ENCODE measurements at regions not wholly inside any gene's neighbourhood (a gene's known extent, or its start where the extent isn't known, plus 50 kb on each side); places are given as distances from the start of the nearest gene placed in this dataset.

GRCh38 chr2:83744855-83745254 lies 714.2 kb downstream of the SUCLG1 start:
- TF ChIP-seq CTCF (IDR thresholded peaks at IDR 0.05; ENCODE audit: low read depth, low read length, missing control alignments): no peak
- no peak overlapping the region for H3K4me3 ChIP-seq (ENCODE audit: low read depth, low read length)
- DNase-seq (ENCODE audit: low read depth): no peak

DNA sequence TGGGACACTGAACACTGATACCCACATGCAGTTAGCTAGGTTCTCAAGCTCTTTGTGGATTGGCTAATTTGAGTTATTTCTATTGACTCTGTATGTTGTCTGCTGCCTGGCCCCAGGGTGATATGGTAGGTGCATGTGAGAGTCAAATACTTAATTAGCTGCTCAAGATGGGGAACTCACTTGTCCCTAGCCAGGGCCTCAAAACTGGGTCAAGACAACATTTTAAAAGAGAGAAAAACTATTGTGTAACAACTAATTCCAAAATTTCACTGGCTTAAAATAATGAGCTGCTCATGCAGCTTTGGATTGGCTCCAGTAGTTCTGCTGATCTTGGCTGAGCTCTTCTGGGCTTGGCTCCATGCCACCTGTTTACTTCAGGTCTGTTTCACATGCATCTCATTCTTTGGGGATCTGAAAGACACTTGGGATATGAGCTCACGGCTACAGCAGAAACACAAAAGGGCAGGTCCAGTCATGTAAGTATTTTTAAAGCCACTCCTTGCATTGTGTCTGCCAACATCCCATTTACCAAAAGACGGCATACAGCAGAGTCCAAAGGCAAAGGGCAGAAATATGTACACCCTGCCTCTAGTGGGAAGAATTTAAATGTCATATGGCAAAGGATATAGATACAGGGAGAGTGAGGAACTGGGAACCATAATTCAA lies 716.8 kb downstream of the SUCLG1 start:
- no peak for TF ChIP-seq CTCF (IDR thresholded peaks at IDR 0.05; ENCODE audit: low read depth, low read length, missing control alignments)
- DNase-seq (ENCODE audit: low read depth): no peak

GRCh38 chr2:83730223-83730622 lies 728.9 kb downstream of the SUCLG1 start:
- no peak for TF ChIP-seq CTCF (IDR thresholded peaks at IDR 0.05; ENCODE audit: low read depth, low read length, missing control alignments)
- no peak overlapping the region for H3K4me3 ChIP-seq (ENCODE audit: low read depth, low read length)
- DNase-seq (ENCODE audit: low read depth): no peak

More for the DNA sequence above, 716.8 kb downstream of the SUCLG1 start:
- H3K4me3 ChIP-seq (ENCODE audit: low read depth, low read length): no peak overlapping the region

DNA sequence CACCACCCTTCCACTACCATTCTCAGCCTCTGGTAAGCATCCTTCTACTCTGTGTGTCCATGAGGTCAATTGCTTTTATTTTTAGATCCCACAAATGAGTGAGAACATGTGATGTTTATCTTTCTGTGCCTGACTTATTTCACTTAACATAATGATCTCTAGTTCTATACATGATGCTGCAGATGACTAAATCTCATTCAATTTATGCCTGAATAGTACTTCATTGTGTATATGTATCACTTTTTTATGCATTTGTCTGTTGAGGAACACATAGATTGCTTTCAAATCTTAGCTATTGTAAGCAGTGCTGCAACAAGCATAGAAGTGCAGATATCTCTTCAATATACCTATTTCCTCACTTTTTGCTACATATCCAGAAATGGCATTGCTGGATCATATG lies 733.3 kb downstream of the SUCLG1 start:
- no peak for DNase-seq (ENCODE audit: low read depth)
- no peak overlapping the region for H3K4me3 ChIP-seq (ENCODE audit: low read depth, low read length)
- TF ChIP-seq CTCF (IDR thresholded peaks at IDR 0.05; ENCODE audit: low read depth, low read length, missing control alignments): no peak

DNA sequence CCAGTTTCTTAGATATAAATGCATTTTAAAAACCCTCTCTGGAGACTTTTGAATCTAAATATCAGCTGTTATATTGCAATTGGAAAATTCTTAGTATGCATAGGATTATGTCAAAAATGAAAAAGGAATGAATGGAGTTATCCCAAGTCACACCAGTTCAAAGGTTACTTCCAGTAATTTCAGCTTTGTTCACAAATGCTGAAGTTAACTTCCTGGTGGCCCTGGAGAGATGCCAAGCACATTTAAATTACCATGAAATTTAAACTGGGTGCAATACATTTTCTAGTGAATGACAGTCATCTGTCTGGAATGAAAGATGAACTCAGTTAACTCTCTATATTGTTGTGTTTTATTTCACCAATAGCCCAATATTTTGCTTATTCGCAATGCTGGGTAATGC lies 753.9 kb downstream of the SUCLG1 start:
- no peak for DNase-seq (ENCODE audit: low read depth)
- no peak for TF ChIP-seq CTCF (IDR thresholded peaks at IDR 0.05; ENCODE audit: low read depth, low read length, missing control alignments)
- no peak overlapping the region for H3K4me3 ChIP-seq (ENCODE audit: low read depth, low read length)

- no peak for TF ChIP-seq CTCF (IDR thresholded peaks at IDR 0.05; ENCODE audit: low read depth, low read length, missing control alignments)
- H3K4me3 ChIP-seq (ENCODE audit: low read depth, low read length): no peak overlapping the region
- no peak for DNase-seq (ENCODE audit: low read depth)
Observed at GRCh38 chr2:83703598-83703997, 755.5 kb downstream of the SUCLG1 start.

GRCh38 chr2:83696838-83697237 lies 762.2 kb downstream of the SUCLG1 start:
- no peak for DNase-seq (ENCODE audit: low read depth)
- H3K4me3 ChIP-seq (ENCODE audit: low read depth, low read length): no peak overlapping the region
- no peak for TF ChIP-seq CTCF (IDR thresholded peaks at IDR 0.05; ENCODE audit: low read depth, low read length, missing control alignments)
